ENCODE measurements at regions not wholly inside any gene's neighbourhood (a gene's known extent, or its start where the extent isn't known, plus 50 kb on each side); places are given as distances from the start of the nearest gene placed in this dataset.

DNA sequence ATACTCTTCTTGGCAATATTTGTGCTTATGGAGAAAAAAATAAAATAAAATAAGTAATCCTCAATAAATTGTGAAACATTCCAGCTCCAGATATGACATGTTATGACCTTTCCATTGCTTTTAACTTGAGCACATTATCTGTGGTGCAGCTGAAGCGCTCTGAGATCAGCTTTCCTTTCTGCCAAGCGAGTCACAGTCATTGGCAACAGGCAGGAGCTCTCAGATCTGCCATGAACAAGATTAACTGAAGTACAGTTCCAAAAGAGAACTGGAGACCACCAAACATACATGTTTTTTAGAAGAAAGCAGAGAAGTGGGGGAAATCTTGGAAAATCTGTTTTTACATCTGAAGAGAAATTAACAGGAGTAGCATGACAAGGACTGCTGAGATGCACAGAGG lies 89.2 kb upstream of the DSCAM start:
- H3K36me3 ChIP-seq (ENCODE audit: control insufficient read depth, insufficient read depth, low read length) = no peaks in the 10 kb centered on the region
- H3K4me3 ChIP-seq (replicated peaks; ENCODE audit: low read depth, low read length) = no peak overlapping the region
- TF ChIP-seq CTCF (IDR thresholded peaks at IDR 0.05; ENCODE audit: insufficient read depth, low read length, poor library complexity, severe bottlenecking) = no peak
- H3K27me3 ChIP-seq (replicated peaks; ENCODE audit: control insufficient read depth, insufficient read depth, low read length) = no peaks in the 10 kb centered on the region
- DNase-seq (ENCODE audit: extremely low read depth, insufficient read length) = no peak

- DNase-seq (ENCODE audit: extremely low read depth, insufficient read length) = no peak
- Histone ChIP-seq H3K27me3 (replicated peaks; ENCODE audit: control insufficient read depth, insufficient read depth, low read length) (no peaks in the 10 kb centered on the region), H3K36me3 (ENCODE audit: control insufficient read depth, insufficient read depth, low read length) (no peaks in the 10 kb centered on the region), H3K4me3 (replicated peaks; ENCODE audit: low read depth, low read length) (no peak overlapping the region)
- no peak for TF ChIP-seq CTCF (IDR thresholded peaks at IDR 0.05; ENCODE audit: insufficient read depth, low read length, poor library complexity, severe bottlenecking)
Measured at GRCh38 chr21:40936771-40937261, 89.9 kb upstream of the DSCAM start.

GRCh38 chr21:40938078-40938477 lies 91.1 kb upstream of the DSCAM start:
- H3K27me3 ChIP-seq (replicated peaks; ENCODE audit: control insufficient read depth, insufficient read depth, low read length) = no peaks in the 10 kb centered on the region
- TF ChIP-seq CTCF (IDR thresholded peaks at IDR 0.05; ENCODE audit: insufficient read depth, low read length, poor library complexity, severe bottlenecking) = no peak
- no peak overlapping the region for H3K4me3 ChIP-seq (replicated peaks; ENCODE audit: low read depth, low read length)
- DNase-seq (ENCODE audit: extremely low read depth, insufficient read length) = no peak
- H3K36me3 ChIP-seq (ENCODE audit: control insufficient read depth, insufficient read depth, low read length) = no peaks in the 10 kb centered on the region

DNA sequence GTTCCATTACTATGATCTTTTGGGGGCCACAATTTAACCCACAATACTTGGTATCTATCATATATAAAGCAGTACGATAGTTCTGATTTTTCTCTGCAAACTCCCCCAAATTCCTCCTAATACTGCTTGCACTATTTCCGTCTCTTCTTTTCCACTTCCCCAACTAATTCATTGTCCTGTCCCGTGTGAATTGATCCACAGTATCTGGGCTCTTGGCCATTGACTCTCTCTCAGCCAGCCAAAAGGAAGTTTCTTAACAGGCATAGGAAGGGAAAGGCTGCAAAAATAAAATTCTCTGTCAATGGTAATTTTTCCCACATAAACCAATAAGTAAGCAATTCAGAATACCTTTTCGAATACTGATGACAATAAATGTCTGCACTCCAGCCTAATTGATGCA lies 91.7 kb upstream of the DSCAM start:
- Histone ChIP-seq H3K4me3 (replicated peaks; ENCODE audit: low read depth, low read length) (no peak overlapping the region), H3K27me3 (replicated peaks; ENCODE audit: control insufficient read depth, insufficient read depth, low read length) (no peaks in the 10 kb centered on the region), H3K36me3 (ENCODE audit: control insufficient read depth, insufficient read depth, low read length) (no peaks in the 10 kb centered on the region)
- DNase-seq (ENCODE audit: extremely low read depth, insufficient read length) = no peak
- TF ChIP-seq CTCF (IDR thresholded peaks at IDR 0.05; ENCODE audit: insufficient read depth, low read length, poor library complexity, severe bottlenecking) = no peak

- no peak overlapping the region for H3K4me3 ChIP-seq (replicated peaks; ENCODE audit: low read depth, low read length)
- H3K36me3 ChIP-seq (ENCODE audit: control insufficient read depth, insufficient read depth, low read length) = no peaks in the 10 kb centered on the region
- no peak for TF ChIP-seq CTCF (IDR thresholded peaks at IDR 0.05; ENCODE audit: insufficient read depth, low read length, poor library complexity, severe bottlenecking)
- H3K27me3 ChIP-seq (replicated peaks; ENCODE audit: control insufficient read depth, insufficient read depth, low read length) = no peaks in the 10 kb centered on the region
- no peak for DNase-seq (ENCODE audit: extremely low read depth, insufficient read length)
Measured at GRCh38 chr21:40947713-40948112, 100.8 kb upstream of the DSCAM start.

DNA sequence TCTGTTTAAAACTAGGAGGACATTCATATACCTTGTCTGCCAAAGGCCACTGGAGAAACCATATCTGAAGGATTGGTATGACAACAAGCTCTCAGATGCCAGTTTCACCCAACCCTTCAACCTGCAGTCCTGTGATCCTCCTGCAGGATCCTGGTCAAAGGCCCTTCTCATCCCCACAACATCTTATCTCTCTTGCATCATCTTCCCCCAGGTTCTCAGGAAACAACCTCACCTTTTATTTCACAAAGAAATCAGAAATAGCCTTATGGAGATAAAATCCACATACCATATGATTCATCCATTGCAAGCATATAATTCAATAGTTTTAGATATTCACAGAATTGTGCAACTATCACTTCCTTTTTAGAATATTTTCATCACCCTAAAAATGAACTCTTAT lies 104.0 kb upstream of the DSCAM start:
- Histone ChIP-seq H3K36me3 (ENCODE audit: control insufficient read depth, insufficient read depth, low read length) (no peaks in the 10 kb centered on the region), H3K4me3 (replicated peaks; ENCODE audit: low read depth, low read length) (no peak overlapping the region), H3K27me3 (replicated peaks; ENCODE audit: control insufficient read depth, insufficient read depth, low read length) (no peaks in the 10 kb centered on the region)
- TF ChIP-seq CTCF (IDR thresholded peaks at IDR 0.05; ENCODE audit: insufficient read depth, low read length, poor library complexity, severe bottlenecking) = no peak
- DNase-seq (ENCODE audit: extremely low read depth, insufficient read length) = no peak

All from GM06990 (cell line).